HCT116 (cell line): ENCODE measurements at regions not wholly inside any gene's neighbourhood (a gene's known extent, or its start where the extent isn't known, plus 50 kb on each side); places are given as distances from the start of the nearest gene placed in this dataset.

Experiments
- ATAC-seq: fragments of 200-7000 bp; cut with Tn5 transposase; 2 replicates; pipeline ENCODE4 v1.9.1; 2020; ENCODE audit warnings: mild to moderate bottlenecking, moderate library complexity
- BruUV-seq: library from RNA; stranded (reverse); fragments of 400-500 nt; replicated peaks from 2 replicates; lab custom pipeline; 2021; lab: Mats Ljungman, UMichigan
- CTCF ChIA-PET: fragments of 300-600 bp; sonication (Branson Sonifier 250); formaldehyde crosslinking; loops from one replicate; lab custom pipeline; 2021; ENCODE audit warnings: antibody characterized with exemption; lab: Charles Lee
- POLR2A ChIA-PET: fragments of 300-600, 350-600 bp; sonication (Branson Sonifier 250); formaldehyde crosslinking; loops from one replicate; lab custom pipeline; 2021; ENCODE audit warnings: antibody characterized with exemption; lab: Charles Lee
- RAD21 ChIA-PET, 2 experiments: fragments of 300-600 bp; sonication (Branson Sonifier 250); formaldehyde crosslinking; loops; one replicate each; lab custom pipeline; 2023; ENCODE audit warnings: low total read pairs in 2 of 2; ENCODE audit not compliant: uncharacterized antibody in 2 of 2, unreplicated experiment in 2 of 2, low non-redundant PET in 1 of 2; lab: Charles Lee
- DNase-seq: peaks from one replicate; pipeline ENCODE4 v3.0.0-alpha.2; 2010; ENCODE audit warnings: low read depth, low spot score
- H2AFZ ChIP-seq: fragments of 200-600 bp; shearing (Covaris generic), sonication (generic); 2 replicates; pipeline ENCODE4 v1.6.1; 2017; ENCODE audit warnings: low read depth, mixed run types, mixed read lengths, antibody characterized with exemption, low read length; ENCODE audit not compliant: poor library complexity, severe bottlenecking
- H3K27ac ChIP-seq: 2 replicates; pipeline ENCODE4 v1.5.1; 2012; ENCODE audit warnings: low read depth, low read length
- H3K27me3 ChIP-seq: fragments of 200-600 bp; sonication (generic); 2 replicates; pipeline ENCODE4 v1.6.1; 2016; ENCODE audit warnings: mixed run types, low read length, mixed read lengths; ENCODE audit not compliant: insufficient read depth
- H3K36me3 ChIP-seq, 2 experiments: fragments of 200-500 bp in 1 of 2; fragments of 200-600 bp in 1 of 2; sonication (Bioruptor generic) in 1 of 2; sonication (generic) in 1 of 2; 2 replicates each; pipeline versions ENCODE4 v1.5.1 to v1.6.1; 2014 to 2016; ENCODE audit warnings: low read length in 2 of 2, inconsistent platforms in 1 of 2, mixed read lengths in 1 of 2, mixed run types in 1 of 2; ENCODE audit not compliant: insufficient read depth in 2 of 2, control insufficient read depth in 1 of 2
- H3K4me1 ChIP-seq, 2 experiments: fragments of 200-600 bp in 1 of 2; sonication (generic) in 1 of 2; 2 replicates each; pipeline versions ENCODE4 v1.5.1 to v1.6.1; 2012 to 2017; ENCODE audit warnings: low read length in 2 of 2, inconsistent platforms in 1 of 2, mild to moderate bottlenecking in 1 of 2, mixed read lengths in 1 of 2, mixed run types in 1 of 2, moderate library complexity in 1 of 2; ENCODE audit not compliant: insufficient read depth in 2 of 2, control insufficient read depth in 1 of 2
- H3K4me2 ChIP-seq: fragments of 200-600 bp; sonication (generic); 2 replicates; pipeline ENCODE4 v1.6.1; 2017; ENCODE audit warnings: mixed run types, low read length, mixed read lengths
- H3K4me3 ChIP-seq, 2 experiments: fragments of 200-600 bp in 1 of 2; sonication (generic) in 1 of 2; replicated peaks in 1 of 2; 2 replicates each; pipeline ENCODE4 v1.5.1; 2011 to 2016; ENCODE audit warnings: low read length in 2 of 2, control low read depth in 1 of 2, low read depth in 1 of 2, mild to moderate bottlenecking in 1 of 2, mixed read lengths in 1 of 2, mixed run types in 1 of 2
- H3K79me2 ChIP-seq: fragments of 200-600 bp; sonication (generic); 2 replicates; pipeline ENCODE4 v1.6.1; 2017; ENCODE audit warnings: mild to moderate bottlenecking, mixed run types, low read length, moderate library complexity, mixed read lengths; ENCODE audit not compliant: insufficient read depth
- H3K9ac ChIP-seq: fragments of 200-600 bp; sonication (generic); 2 replicates; pipeline ENCODE4 v1.6.1; 2016; ENCODE audit warnings: low read length, mixed read lengths
- H3K9me2 ChIP-seq: fragments of 200-600 bp; sonication (generic), shearing (Covaris generic); 2 replicates; pipeline ENCODE4 v1.6.1; 2017; ENCODE audit warnings: mixed run types, mild to moderate bottlenecking, moderate library complexity; ENCODE audit not compliant: insufficient read depth
- H3K9me3 ChIP-seq, 2 experiments: fragments of 200-500 bp in 1 of 2; fragments of 200-600 bp in 1 of 2; sonication (Bioruptor generic) in 1 of 2; sonication (generic) in 1 of 2; 2 replicates each; pipeline ENCODE4 v1.6.1; 2014 to 2017; ENCODE audit warnings: low read length in 2 of 2, mixed read lengths in 2 of 2, inconsistent platforms in 1 of 2, low read depth in 1 of 2, mild to moderate bottlenecking in 1 of 2, mixed run types in 1 of 2, moderate library complexity in 1 of 2; ENCODE audit not compliant: control insufficient read depth in 1 of 2, insufficient read depth in 1 of 2
- H4K20me1 ChIP-seq: fragments of 200-600 bp; sonication (generic), shearing (Covaris generic); 2 replicates; pipeline ENCODE4 v1.6.1; 2017; ENCODE audit warnings: mixed run types, mild to moderate bottlenecking, moderate library complexity; ENCODE audit not compliant: insufficient read depth
- EZH2phosphoT487 ChIP-seq: fragments of 200-600 bp; IDR thresholded peaks from 2 replicates; pipeline ENCODE4 v1.6.1; 2018; ENCODE audit warnings: antibody characterized with exemption, borderline replicate concordance
- JUND ChIP-seq: IDR thresholded peaks from 2 replicates; pipeline ENCODE4 v1.6.1; 2012
- POLR2A ChIP-seq: IDR thresholded peaks from 2 replicates; pipeline ENCODE4 v1.7.0; 2011; ENCODE audit warnings: borderline replicate concordance; ENCODE audit not compliant: insufficient read depth, insufficient read length; ENCODE audit errors: extremely low read depth
- POLR2AphosphoS5 ChIP-seq: IDR thresholded peaks from 2 replicates; pipeline ENCODE4 v1.6.1; 2011; ENCODE audit warnings: mild to moderate bottlenecking, low read depth, low read length, moderate library complexity
- REST ChIP-seq: IDR thresholded peaks from 2 replicates; pipeline ENCODE4 v1.6.1; 2012; ENCODE audit warnings: low read depth
- SIN3A ChIP-seq: IDR thresholded peaks from 2 replicates; pipeline ENCODE4 v1.6.1; 2012; ENCODE audit warnings: low read depth
- SP1 ChIP-seq: IDR thresholded peaks from 2 replicates; pipeline ENCODE4 v1.6.1; 2012; ENCODE audit warnings: low read depth
- TCF7L2 ChIP-seq: IDR thresholded peaks from 2 replicates; pipeline ENCODE4 v1.7.0; 2011; ENCODE audit warnings: borderline replicate concordance, inconsistent platforms; ENCODE audit not compliant: insufficient read depth, insufficient read length; ENCODE audit errors: extremely low read depth
- YY1 ChIP-seq: IDR thresholded peaks from 2 replicates; pipeline ENCODE4 v1.6.1; 2011; ENCODE audit warnings: low read length, low read depth, moderate library complexity, mild to moderate bottlenecking; ENCODE audit not compliant: insufficient replicate concordance; ENCODE audit errors: extremely low read depth
- ZFX ChIP-seq: fragments of 450-650 bp; IDR thresholded peaks from 2 replicates; pipeline ENCODE4 v1.6.1; 2017
- ZNF274 ChIP-seq: fragments of 200-500 bp; sonication (Bioruptor generic); IDR thresholded peaks from 2 replicates; pipeline ENCODE4 v1.6.1; 2014; ENCODE audit warnings: mild to moderate bottlenecking, low read depth, low read length, inconsistent platforms
- intact Hi-C: fragments of 100-400 bp; cut with micrococcal nuclease; formaldehyde crosslinking; loops from 2 replicates; pipeline ENCODE4 v1.10.0; 2022
- TF ChIP-seq, protein P1 (sequence below): IDR thresholded peaks from 2 replicates; pipeline ENCODE4 v1.6.1; 2012

DNA sequence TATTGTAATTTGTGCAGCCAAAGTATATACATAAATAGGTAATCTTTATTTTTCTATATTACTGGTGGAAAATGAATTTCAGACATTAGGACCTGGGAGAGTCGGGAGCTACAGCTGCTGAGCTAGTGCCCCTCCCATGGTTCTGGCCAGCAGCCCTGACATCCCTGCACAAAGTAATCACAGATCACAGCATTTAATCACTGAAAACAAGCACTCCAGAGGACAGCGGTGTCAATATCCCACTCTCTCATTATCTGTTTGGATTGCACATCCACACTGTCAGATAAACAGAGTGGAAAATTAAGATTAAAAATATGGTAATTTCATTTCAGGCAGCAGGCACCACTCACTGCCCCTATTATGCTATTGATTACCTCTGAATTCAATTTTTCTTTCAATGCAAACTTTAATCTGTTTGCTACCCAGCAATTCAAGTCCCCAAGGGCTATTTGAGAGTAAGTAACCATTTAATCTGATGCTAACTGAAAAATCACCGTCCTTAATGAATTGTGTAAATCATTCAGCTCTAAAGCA is 254.1 kb upstream of the SOX21 start:
- ChIA-PET RAD21 (no interaction called here), POLR2A (no interaction called here), CTCF (no interaction called here)
- no TSS peak for BruUV-seq
- Histone ChIP-seq H3K9ac (no peak overlapping the region), H3K4me2 (no peak overlapping the region), H4K20me1 (no peaks in the 10 kb centered on the region), H3K9me2 (no peaks in the 10 kb centered on the region), H3K36me3 (no peaks in the 10 kb centered on the region), H3K4me3 (no peak overlapping the region), H2AFZ (no peak overlapping the region), H3K27ac (no peak overlapping the region), H3K4me1 (no peaks in the 10 kb centered on the region), H3K9me3 (no peaks in the 10 kb centered on the region), H3K79me2 (no peaks in the 10 kb centered on the region), H3K27me3 (peaks cover 76% of the 10 kb centered on the region)
- TF ChIP-seq SP1 = no peak
- TF ChIP-seq ZFX = no peak
- no peak for TF ChIP-seq REST
- TF ChIP-seq POLR2A = no peak
- DNase-seq (no peak), ATAC-seq (no peak)
- intact Hi-C loops = no loop called here

GRCh38 chr13:94959626-94960025 is 247.3 kb upstream of the SOX21 start:
- Histone ChIP-seq H3K4me2 (no peak overlapping the region), H3K9me3 (no peaks in the 10 kb centered on the region), H3K9ac (no peak overlapping the region), H3K36me3 (no peaks in the 10 kb centered on the region), H3K27ac (no peak overlapping the region), H3K9me2 (no peaks in the 10 kb centered on the region), H3K4me1 (no peaks in the 10 kb centered on the region), H4K20me1 (no peaks in the 10 kb centered on the region), H2AFZ (no peak overlapping the region), H3K4me3 (no peak overlapping the region), H3K27me3 (peaks cover 71% of the 10 kb centered on the region), H3K79me2 (no peaks in the 10 kb centered on the region)
- no TSS peak for BruUV-seq
- ChIA-PET RAD21 (no interaction called here), POLR2A (no interaction called here), CTCF (no interaction called here)
- no peak for ATAC-seq
- TF ChIP-seq ZNF274 = no peak
- no peak for TF ChIP-seq EZH2phosphoT487
- no peak for TF ChIP-seq JUND
- no peak for TF ChIP-seq SIN3A
- TF ChIP-seq SP1 = no peak
- TF ChIP-seq, protein P1, sequence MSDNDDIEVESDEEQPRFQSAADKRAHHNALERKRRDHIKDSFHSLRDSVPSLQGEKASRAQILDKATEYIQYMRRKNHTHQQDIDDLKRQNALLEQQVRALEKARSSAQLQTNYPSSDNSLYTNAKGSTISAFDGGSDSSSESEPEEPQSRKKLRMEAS = no peak
- TF ChIP-seq YY1 = no peak
- no peak for TF ChIP-seq TCF7L2
- no peak for TF ChIP-seq POLR2AphosphoS5
- intact Hi-C loops = no loop called here
- no peak for DNase-seq
